GM12892 (cell line): ENCODE measurements at regions not wholly inside any gene's neighbourhood (a gene's known extent, or its start where the extent isn't known, plus 50 kb on each side); places are given as distances from the start of the nearest gene placed in this dataset.

Experiments used
- POLR2A ChIP-seq: IDR thresholded peaks from 2 replicates; pipeline ENCODE4 v1.6.1; 2011; ENCODE audit warnings: low read depth, low read length, control low read depth
- POLR2AphosphoS5 ChIP-seq: IDR thresholded peaks from 2 replicates; pipeline ENCODE4 v1.6.1; 2011; ENCODE audit warnings: low read depth, low read length, control low read depth
- TAF1 ChIP-seq: IDR thresholded peaks from 2 replicates; pipeline ENCODE4 v1.6.1; 2011; ENCODE audit warnings: low read depth, mild to moderate bottlenecking, control low read depth, low read length, borderline replicate concordance

DNA sequence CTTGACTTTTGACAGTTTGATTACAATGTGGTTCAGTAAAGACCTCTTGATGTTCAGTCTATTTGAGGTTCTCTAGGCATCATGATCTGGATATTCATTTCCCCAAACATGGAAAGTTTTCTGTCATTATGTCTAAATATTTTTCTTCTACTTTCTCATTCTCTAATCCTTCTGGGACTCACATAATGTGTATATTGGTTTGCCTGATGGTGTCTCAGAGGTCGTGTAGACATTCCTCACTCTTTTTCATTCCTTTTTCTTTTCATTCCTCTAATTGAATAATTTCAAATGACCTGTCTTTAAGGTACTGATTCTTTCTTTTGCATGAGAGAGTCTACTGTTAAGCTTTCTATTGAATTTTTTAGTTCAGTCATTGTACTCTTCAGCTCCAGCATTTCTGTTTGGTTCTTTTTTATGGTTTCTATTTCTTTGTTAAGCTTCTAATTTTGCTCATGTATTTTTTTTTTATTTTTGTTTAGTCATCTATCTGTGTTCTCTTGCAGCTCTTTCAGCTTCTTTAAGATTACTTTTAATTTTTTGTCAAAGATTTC lies 158.4 kb downstream of the GDAP2 start:
- TF ChIP-seq POLR2AphosphoS5 (no peak), POLR2A (no peak), TAF1 (no peak)
